GM20431 (cell line): ENCODE measurements at regions not wholly inside any gene's neighbourhood (a gene's known extent, or its start where the extent isn't known, plus 50 kb on each side); places are given as distances from the start of the nearest gene placed in this dataset.

Source experiments
- in situ Hi-C: fragments of 300-500 bp; cut with MseI, MboI; formaldehyde crosslinking; loops from one replicate; pipeline ENCODE4 v1.15.0; 2020; ENCODE audit warnings: low sequenced_read_pairs; ENCODE audit not compliant: unreplicated experiment

DNA sequence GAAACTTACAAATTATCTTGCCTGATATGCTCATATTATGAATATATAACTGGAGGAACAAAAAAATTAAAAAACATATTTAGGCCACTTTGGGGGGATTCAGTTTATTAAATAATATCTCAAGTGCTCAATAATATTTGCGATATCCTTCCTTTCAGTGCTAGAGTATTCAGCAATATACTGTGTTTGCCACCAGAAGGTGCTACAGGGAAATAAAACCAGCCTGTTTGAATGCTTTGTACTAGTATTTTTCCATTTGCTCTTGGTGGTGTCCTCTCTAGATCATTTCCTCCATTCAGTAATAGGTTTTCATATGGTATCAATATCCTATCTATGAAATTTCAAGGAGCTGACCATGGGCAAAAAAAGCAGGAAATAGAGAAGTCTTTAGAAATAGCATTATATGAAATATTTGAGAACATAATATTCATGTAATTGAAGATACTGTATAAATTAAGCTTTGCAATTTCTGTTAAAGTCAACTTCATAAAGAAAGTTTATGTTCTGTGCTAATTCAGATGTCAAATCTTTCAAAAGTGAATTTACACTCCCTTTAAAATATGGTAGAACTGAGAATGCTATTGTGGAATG lies 106.2 kb upstream of the NAV3 start:
- in situ Hi-C loops: loop anchor here (10.0 kb wide), 1 partner anchor 200 kb away; no protein-coding TSS in a partner anchor

DNA sequence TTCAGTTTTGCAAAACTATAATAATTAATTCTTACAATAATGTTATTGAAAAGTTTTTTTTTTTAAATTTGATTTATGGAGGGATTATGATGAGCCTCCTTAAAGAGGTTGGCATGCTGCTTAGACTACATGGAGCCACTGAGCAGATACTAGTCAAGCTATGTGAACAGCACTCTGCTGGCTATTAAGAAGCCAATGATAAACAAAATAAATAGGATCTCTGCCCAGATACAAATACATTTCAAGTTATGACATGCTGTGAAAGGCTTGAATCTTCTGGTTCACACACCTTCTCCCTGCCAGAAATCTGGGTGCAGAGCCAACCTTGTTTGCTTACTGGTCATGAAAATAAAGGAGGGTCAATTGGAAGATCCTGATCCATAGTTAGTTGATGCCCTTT lies 107.4 kb upstream of the NAV3 start:
- in situ Hi-C loops: loop anchor here (10.0 kb wide), 1 partner anchor 201 kb away; no protein-coding TSS in a partner anchor

DNA sequence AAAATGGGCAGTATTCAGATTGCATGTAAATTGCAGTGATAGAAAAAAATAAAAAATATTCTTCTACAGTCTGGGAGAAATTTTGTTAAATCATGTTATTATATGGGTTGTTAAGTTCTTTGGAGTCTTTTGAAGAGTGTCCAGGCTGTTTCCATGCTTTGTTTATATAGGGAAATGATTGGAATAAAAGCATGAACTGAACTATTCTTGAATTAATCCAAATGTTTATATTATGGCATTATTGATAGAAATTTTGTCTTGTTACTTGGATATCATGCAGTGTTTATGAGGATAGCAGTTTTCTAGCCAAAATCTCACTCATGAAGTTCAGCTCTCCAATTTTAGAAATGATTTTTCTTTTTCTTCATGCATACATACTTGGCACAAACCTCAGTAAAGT lies 108.2 kb upstream of the NAV3 start:
- in situ Hi-C loops: loop anchor here (10.0 kb wide), 1 partner anchor 202 kb away; no protein-coding TSS in a partner anchor

DNA sequence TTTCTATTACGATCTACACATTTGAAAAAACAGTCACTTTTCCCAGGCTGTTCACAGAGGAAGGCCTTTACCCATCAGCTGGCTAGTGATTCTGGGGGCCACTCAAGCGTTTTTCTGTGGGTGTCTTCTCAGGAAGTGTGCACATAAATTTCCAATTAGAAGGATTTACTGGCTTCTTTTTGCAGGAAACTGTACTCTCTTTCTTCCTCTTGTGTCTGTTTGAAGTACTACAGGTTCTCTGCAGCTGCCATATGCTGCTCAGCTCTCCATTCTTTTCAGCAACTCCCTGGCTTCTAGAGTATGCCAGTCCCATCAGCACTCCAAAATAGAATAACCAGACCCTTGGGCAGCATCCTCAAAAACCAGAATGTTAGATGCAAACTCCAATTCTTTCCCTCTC lies 110.4 kb upstream of the NAV3 start:
- in situ Hi-C loops: loop anchor here (10.0 kb wide), 1 partner anchor 205 kb away; no protein-coding TSS in a partner anchor

DNA sequence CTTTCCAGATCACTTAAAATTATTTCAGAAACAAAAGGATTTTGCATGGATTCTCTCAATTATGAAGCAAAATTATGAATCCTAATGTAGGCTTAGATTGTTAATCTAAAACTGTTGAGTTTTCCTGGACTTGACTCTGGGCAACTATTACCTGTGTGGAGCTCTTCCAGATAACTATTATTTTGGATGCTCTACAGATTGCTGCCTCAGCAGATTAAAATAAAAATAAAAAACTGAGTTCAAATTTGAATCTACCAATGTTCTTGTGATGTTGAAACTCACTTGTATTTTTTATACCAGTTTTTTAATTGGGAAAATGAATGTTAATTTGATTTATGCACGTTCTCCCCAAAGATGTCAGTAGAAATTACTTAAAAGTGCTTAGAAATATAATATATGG lies 120.5 kb upstream of the NAV3 start:
- in situ Hi-C loops: no loop called here

DNA sequence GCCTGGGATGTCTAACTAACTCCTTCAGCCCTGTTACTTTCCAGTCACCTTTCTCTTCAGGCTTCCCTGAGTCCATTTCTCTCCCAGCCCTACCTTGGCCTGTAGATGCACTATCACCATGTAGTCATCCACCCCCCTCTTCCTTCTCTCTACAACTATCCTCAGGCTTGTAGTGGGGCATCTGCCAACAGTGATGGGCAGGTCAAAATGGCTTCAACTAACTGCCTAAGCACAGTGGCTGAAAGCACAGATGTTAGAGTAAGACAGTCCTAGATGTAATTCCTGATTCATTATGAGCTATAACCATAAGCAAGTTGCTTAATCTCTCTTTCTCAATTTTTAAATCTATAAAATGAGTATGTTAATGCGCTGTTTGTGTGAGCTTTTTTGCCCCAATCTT lies 133.6 kb upstream of the NAV3 start:
- in situ Hi-C loops: no loop called here

DNA sequence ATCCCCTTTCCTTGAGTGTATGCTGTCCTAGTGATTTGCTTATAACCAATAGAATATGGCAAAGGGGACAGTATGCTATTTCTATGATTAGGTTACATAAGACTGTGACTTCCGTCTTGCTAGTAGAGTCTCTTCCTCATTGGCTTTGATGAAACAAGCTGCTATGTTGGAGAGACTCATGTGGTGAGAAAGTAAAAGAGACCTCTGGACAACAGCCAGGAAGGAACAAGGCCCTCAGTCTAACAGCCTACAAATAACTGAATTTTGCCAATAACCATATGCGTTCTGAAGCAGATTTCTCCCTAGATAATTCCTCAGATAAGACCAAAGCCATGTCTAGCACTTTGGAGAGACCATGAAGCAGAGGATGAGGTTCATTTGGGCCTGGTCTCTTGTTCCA lies 134.5 kb upstream of the NAV3 start:
- in situ Hi-C loops: no loop called here

DNA sequence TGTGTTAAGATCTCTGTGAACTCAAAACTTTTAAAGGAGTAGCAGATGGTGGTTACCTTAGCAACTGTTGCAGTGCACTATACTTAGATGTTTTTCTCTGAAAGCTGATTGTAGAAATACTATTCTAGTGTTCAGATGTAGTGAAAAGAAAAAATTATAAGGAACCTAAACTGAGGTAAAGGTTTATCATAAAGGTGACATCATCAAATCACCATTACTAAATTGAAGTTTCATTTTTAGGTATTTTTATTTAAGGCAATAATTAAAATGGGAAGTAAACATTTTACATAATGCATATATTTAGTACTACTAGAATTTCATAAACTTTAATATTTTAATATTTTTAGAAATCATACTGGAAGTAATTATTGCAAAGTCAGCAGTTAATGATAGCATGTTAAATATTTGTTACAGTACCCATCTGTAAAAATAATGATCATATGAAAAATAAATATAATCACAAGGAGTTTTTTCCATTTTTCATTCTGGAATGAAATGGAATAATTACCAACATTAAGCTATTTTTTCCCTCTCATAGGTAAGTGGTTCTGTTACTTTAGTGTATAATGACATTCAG lies 141.1 kb upstream of the NAV3 start:
- in situ Hi-C loops: no loop called here

DNA sequence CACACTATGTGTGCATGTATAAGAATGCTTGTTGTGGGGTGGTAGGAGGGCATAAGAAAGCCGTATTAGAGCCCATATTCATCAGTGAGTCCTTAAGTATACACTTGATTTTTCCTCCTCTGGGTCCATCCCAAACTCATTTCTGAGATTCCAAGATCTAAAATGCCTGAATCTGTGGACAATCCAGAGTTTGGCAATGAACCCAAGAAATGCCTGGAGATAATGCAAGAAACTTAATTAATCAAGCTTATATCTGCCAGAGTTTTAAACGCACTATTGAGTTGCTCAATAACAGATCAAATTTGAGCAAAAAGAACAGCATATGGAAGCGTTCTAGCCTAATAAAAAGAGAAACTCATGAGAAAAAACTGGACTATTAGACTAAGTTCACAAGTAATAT lies 143.4 kb upstream of the NAV3 start:
- in situ Hi-C loops: no loop called here

DNA sequence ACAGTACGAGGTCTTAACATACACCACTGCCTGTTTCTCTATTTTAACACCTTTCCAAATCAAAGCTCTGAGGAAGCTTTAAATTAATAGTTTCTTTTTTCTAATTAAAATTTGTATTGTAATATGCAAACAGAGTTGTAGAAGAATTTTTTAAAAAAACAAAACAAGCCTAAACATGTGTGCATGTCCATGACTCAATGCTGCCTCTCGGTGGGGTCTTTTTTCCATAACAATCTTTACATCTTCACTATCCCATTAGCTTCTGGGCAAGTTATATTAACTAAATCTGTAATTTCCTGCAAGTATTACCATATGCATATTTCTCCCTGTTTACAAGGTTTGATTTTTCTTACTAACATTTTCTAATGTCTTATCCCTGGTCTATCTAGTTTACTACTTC lies 143.9 kb upstream of the NAV3 start:
- in situ Hi-C loops: no loop called here

DNA sequence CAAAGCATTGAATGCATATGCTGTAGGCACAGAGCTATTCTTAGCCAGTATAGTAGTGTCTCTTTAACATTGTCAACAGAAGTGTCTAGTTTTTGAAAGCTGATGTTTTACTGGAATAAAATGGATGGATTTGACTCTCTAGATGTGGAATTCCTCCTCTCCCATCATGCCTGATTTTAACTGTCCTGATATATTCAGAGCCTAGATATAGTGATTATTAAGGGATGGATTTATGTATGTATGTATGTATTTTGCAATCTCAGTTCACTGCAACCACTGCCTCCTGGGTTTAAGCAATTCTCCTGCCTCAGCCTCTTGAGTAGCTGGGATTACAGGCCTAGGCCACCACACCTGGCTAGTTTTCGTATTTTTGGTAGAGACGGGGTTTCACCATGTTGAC lies 144.8 kb upstream of the NAV3 start:
- in situ Hi-C loops: no loop called here

DNA sequence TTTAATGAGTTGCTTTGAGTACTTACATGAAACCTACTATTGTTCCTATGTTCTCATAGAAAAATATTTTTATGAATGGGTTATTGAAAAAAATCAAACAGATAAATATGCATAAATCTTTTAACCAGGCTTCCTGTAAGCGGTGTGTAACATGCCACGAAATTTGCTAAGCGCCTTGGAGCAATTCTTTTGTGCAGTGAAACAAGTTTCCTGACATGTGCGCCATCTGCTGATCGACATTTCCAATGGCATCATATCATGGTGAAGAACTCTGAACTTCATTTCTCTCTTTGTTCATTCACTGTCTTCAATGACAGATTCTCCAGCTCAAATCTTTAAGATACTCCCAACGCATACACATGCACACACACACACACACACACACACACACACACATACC lies 145.6 kb upstream of the NAV3 start:
- in situ Hi-C loops: no loop called here

DNA sequence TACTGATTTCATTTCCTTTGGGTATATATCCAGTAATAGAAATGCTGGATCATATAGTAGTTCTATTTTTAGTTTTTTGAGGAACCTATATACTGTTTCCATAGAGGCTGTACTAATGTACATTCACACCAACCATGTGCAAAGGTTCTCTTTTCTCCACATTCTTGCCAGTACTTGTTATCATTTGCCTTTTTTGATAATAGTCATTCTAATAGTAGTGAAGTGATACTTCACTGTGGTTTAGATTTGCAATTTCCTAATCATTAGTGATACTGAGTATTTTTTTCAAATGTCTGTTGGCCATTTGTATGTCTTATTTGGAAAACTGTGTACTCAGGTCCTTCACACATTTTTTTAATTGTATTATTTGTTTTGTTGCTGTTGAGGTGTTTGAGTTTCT lies 148.2 kb upstream of the NAV3 start:
- in situ Hi-C loops: no loop called here

DNA sequence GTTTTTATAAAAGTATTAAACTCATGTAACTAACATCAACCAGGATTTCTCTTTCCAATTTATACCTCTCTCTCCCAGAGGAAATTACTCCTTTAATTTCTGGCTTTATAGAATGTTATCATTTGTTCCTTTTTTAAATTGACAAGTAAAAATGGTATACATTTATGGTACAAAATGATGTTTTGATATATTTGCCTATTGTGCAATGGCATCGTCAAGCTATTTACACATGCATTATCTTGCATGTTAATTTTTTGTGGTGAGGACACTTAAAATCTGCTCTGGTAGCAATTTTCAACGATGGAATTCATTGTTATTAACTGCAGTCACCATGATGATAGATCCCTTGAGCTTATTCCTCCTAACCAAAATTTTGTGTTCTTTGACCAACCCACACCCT lies 149.0 kb upstream of the NAV3 start:
- in situ Hi-C loops: no loop called here

DNA sequence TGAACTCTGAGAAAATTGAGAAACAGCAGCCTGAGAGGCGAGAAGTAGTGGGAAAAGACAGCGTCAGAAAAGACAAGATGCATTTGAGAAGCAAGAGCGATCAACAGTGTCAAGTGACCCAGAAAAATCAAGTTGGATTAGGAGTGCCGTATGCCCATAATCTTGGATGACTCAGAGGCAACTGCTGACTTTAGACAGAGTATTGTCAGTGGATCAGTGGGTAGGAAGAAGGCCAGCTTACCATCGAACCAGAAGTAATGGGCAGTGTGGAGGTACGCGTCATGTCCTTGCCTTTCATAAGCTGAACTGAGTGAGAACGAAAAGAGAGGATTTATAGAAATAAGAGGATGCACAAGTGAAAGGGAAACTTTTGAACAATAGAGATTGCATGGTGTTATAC lies 151.0 kb upstream of the NAV3 start:
- in situ Hi-C loops: no loop called here

DNA sequence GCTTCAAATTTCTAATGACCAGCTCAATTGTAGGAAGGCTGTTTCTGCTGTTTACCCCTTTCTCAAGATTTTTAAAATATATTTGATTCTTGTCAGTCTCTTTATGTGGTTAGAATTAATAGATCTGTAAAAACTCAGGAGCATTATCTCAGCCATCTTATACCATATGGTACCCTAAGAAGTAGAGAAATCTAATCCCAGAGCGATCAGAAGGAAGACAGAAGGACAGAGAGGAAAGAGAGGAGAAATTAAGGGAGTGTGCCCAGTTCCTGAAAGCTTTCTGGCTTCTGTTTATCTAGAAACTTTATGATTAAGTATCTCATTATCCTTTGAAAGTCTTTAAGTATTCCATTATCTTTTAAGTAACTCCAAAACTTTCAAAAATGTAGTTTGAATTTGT lies 152.1 kb upstream of the NAV3 start:
- in situ Hi-C loops: no loop called here

DNA sequence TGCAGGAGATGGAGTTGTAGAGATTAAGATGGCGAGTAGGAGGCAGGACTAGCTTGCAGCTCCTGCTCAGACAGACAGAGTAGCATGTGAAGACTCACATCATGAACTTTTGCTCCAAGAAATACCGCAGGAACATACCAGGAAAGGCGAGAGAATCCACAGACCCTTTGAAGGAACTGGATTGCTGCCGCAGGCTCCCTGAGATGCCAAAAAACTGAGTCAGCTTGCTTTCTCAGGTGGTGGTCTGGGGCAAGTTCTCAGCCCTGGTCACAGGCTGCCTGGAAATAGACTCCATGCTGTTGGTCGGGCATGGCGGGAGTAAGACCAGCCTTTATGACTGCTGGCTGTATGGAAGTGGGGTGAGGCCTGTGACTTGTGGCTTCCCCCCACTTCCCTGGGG lies 163.6 kb upstream of the NAV3 start:
- in situ Hi-C loops: no loop called here

DNA sequence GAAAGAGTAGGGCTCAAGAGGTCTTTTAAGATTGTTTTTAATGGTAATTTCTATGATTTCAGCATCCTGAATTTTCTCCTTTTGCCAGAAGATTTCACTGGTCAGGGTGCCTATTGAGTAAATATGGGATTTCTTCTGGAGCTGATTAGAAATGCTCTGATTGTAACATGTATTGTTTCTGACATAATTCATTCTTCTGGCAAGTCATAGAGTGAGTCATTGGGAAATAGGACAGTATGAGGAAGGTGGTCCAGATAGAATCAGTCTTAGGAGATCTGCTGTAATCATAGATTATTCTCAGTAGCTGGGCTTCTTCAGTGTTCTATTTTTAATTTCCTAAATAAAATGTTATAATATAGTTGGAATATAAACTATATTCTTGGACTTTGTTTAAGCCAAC lies 182.0 kb upstream of the NAV3 start:
- in situ Hi-C loops: no loop called here

DNA sequence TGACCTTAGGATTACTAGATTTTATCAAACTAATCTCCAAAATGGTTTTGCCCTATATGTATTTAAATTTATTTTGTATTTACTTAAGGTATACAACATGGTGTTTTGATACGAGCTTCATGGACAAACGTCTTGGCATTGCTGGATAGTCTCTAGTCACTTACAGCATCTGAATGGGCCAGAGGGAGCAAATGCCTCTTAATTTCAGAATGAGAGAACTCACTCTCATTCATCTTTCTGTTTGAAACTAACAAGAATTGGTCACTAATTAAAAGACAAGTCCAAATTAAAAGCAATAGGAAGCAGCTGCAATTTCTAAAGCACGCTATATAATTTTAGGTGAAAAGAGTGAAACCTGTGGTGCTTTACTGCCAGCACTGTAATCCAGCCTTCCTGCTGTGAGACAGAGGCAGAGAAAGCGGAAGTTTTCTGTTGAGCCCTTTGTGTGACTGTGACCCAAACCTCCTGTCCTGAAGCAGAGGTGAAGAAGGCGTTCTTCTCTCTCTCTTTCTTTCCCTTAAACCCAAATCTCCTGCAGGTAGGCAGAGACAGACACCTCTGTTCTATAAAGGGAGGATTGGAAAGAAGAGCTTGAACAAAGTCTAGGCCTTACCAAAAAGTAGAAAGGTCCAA lies 184.6 kb upstream of the NAV3 start:
- in situ Hi-C loops: no loop called here

DNA sequence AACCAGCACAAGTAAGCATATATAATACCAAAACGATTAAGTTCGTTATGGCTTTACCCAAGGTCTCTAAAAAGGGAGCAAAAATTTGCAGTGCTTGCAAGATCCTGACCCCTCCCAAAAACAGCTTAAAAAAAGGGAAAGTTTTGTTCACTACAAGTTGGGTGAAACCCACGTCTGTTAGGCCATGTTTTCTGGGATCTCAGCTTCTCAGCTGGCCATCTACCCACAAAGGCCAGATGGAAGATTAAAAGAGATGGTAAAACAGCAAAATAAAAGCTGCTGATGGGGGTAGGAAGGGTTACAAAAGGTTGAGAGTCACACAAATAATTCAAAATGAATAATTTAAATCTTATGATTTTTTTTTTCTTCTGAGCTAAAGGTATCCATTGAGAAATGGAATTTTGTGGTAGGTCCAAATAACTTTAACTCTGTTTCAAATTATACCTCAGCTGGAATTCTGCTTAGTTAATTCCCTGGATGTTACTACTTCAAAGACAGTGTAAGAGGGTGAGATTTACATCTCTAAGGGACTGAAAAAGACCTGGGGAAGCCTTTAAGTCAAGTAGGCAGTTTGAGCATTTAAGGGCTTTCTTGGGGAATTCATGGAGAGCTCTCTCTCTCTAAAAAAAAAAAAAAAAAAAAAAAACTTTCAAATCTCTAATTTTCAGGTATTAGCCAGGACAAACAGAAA lies 185.6 kb upstream of the NAV3 start:
- in situ Hi-C loops: no loop called here

DNA sequence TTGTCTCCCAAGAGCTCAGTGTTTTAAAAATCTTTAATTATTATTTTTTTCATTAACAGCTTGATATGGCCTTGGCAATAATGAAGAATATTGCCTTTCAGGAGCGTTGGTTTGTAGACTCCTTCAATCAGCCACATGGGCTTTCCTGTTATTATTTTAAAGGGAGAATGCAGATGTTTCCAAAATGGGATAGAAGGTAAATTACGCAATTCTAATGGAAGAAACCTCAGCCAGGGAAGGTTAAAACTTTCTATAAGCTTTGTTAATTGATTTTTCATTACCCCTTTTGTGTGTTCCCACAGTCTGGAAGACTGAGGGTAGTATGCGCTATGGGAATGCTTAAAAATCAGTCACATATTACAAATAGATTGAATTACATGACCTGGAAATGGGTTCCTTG lies 188.4 kb upstream of the NAV3 start:
- in situ Hi-C loops: no loop called here
